H1 (cell line): ENCODE measurements at regions not wholly inside any gene's neighbourhood (a gene's known extent, or its start where the extent isn't known, plus 50 kb on each side); places are given as distances from the start of the nearest gene placed in this dataset.

Experiments
- BACH1 ChIP-seq: IDR thresholded peaks from 2 replicates; pipeline ENCODE4 v1.6.1; 2012; ENCODE audit warnings: low read length, improper control_type of control experiment
- CEBPB ChIP-seq: IDR thresholded peaks from 2 replicates; pipeline ENCODE4 v1.6.1; 2012; ENCODE audit warnings: low read depth, low read length
- TF ChIP-seq, protein P1 (sequence below), 3 experiments: IDR thresholded peaks; 1 replicate in 2 of 3; 2 replicates in 1 of 3; pipeline versions ENCODE4 v1.5.1 to v1.6.1; 2011; ENCODE audit warnings: low read length in 3 of 3, mild to moderate bottlenecking in 3 of 3, inconsistent platforms in 2 of 3, low read depth in 1 of 3, moderate library complexity in 1 of 3; ENCODE audit not compliant: insufficient read depth in 1 of 3; ENCODE audit errors: control extremely low read depth in 1 of 3

DNA sequence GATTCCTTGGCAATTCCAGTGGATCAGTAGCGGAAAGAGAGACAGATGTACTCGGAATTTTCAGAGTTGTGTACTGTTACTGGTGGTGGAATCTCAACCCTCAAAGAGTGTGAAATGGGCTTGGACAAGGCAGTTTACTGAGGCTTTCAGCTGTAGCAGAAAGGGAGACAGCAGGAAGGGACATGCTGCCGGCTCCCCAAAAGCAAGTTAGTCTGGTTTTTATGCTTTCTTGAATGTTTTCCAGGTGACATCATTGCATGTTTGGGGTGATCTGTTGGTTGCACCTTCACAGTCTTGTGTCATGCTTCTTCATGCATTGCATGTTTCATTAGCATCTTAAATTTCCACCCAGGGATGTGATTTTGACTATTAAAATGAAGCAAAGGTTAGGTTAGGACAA lies 1282.2 kb downstream of the ADGRL3 start:
- TF ChIP-seq, protein P1, sequence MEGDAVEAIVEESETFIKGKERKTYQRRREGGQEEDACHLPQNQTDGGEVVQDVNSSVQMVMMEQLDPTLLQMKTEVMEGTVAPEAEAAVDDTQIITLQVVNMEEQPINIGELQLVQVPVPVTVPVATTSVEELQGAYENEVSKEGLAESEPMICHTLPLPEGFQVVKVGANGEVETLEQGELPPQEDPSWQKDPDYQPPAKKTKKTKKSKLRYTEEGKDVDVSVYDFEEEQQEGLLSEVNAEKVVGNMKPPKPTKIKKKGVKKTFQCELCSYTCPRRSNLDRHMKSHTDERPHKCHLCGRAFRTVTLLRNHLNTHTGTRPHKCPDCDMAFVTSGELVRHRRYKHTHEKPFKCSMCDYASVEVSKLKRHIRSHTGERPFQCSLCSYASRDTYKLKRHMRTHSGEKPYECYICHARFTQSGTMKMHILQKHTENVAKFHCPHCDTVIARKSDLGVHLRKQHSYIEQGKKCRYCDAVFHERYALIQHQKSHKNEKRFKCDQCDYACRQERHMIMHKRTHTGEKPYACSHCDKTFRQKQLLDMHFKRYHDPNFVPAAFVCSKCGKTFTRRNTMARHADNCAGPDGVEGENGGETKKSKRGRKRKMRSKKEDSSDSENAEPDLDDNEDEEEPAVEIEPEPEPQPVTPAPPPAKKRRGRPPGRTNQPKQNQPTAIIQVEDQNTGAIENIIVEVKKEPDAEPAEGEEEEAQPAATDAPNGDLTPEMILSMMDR (IDR thresholded peaks at IDR 0.05; ENCODE audit: control extremely low read depth in 1 of 3, insufficient read depth in 1 of 3, low read depth in 1 of 3, low read length in 3 of 3), result no peak
- no peak for TF ChIP-seq BACH1
- TF ChIP-seq CEBPB, result no peak
